Esophagus squamous epithelium (tissue), 5 donors: ENCODE measurements at regions not wholly inside any gene's neighbourhood (a gene's known extent, or its start where the extent isn't known, plus 50 kb on each side); places are given as distances from the start of the nearest gene placed in this dataset.

Experiments
- DNase-seq: peaks from one replicate; lab custom pipeline; 2025; lab: John Stamatoyannopoulos, UW
- H3K27ac ChIP-seq, 4 donors: fragments of 200-600 bp; sonication (generic); one replicate each; pipeline ENCODE4 v1.5.1; 2016 to 2019; ENCODE audit warnings: mild to moderate bottlenecking in 1 of 4
- H3K27me3 ChIP-seq, 4 donors: fragments of 200-600 bp; sonication (generic); 1 replicate in 3 of 4; 2 replicates in 1 of 4; pipeline versions ENCODE4 v1.5.1 to v1.6.0; 2017 to 2021; ENCODE audit warnings: antibody characterized with exemption in 1 of 4
- H3K36me3 ChIP-seq, 3 donors: fragments of 200-600 bp; sonication (generic); one replicate each; pipeline ENCODE4 v1.5.1; 2016 to 2019
- H3K4me1 ChIP-seq, 3 donors: fragments of 200-600 bp; sonication (generic); one replicate each; pipeline ENCODE4 v1.5.1; 2017 to 2019
- H3K4me3 ChIP-seq, 4 donors: fragments of 200-600 bp; sonication (generic); 1 replicate in 3 of 4; 2 replicates in 1 of 4; pipeline ENCODE4 v1.5.1; 2016 to 2019; ENCODE audit warnings: mild to moderate bottlenecking in 2 of 4, moderate library complexity in 1 of 4
- H3K9me3 ChIP-seq, 3 donors: fragments of 200-600 bp; sonication (generic); one replicate each; pipeline ENCODE4 v1.5.1; 2016 to 2019
- CTCF ChIP-seq, 6 experiments: fragments of 450-650 bp in 4 of 6; fragments of 200-600 bp in 2 of 6; sonication (generic) in 2 of 6; IDR thresholded peaks; one replicate each; pipeline ENCODE4 v1.5.1; 2016 to 2019; ENCODE audit warnings: antibody characterized with exemption in 6 of 6, mild to moderate bottlenecking in 4 of 6, moderate library complexity in 4 of 6
- POLR2A ChIP-seq, 4 donors: fragments of 450-650 bp; IDR thresholded peaks; one replicate each; pipeline ENCODE4 v1.6.1; 2017; ENCODE audit warnings: antibody characterized with exemption in 4 of 4, mild to moderate bottlenecking in 4 of 4, moderate library complexity in 3 of 4
- WGBS, 2 donors: methylation state at CpG; one replicate each; pipeline ENCODE4 v1.1.5; 2018; 5-methylcytosine and 5-hydroxymethylcytosine counted together
- intact Hi-C: fragments of 100-400 bp; cut with DNase I; formaldehyde crosslinking; loops from one replicate; pipeline ENCODE4 v1.15.0; 2022
- donor health status: DM: yes; HTN: yes; CAD: no.

GRCh38 chr18:6636091-6636490 is 93.4 kb upstream of the ARHGAP28 start:
- H3K27me3 ChIP-seq: no peaks in the 10 kb centered on the region
- TF ChIP-seq POLR2A (IDR thresholded peaks at IDR 0.05) (no peak), CTCF (IDR thresholded peaks at IDR 0.05) (no peak)
- DNase-seq: no peak
- H3K27ac ChIP-seq: no peak overlapping the region
- WGBS, 2 donors: 58 to 60% methylated on average over 1 of the region's 1 CpG
- intact Hi-C loops: no loop called here
- H3K4me3 ChIP-seq: no peak overlapping the region
- no peaks in the 10 kb centered on the region for H3K4me1 ChIP-seq
- no peaks in the 10 kb centered on the region for H3K9me3 ChIP-seq
- H3K36me3 ChIP-seq: no peaks in the 10 kb centered on the region

- Histone ChIP-seq H3K4me3 (no peak overlapping the region), H3K27ac (no peak overlapping the region), H3K4me1 (no peaks in the 10 kb centered on the region), H3K36me3 (no peaks in the 10 kb centered on the region), H3K9me3 (no peaks in the 10 kb centered on the region), H3K27me3 (no peaks in the 10 kb centered on the region)
- no peak for DNase-seq
- intact Hi-C loops: no loop called here
- no peak for TF ChIP-seq POLR2A (IDR thresholded peaks at IDR 0.05)
- TF ChIP-seq CTCF (IDR thresholded peaks at IDR 0.05): no peak
- 53 to 65% methylated on average over 5 of the region's 5 CpGs for WGBS, 2 donors
These were observed 91.1 kb upstream of the ARHGAP28 start for GRCh38 chr18:6638447-6638846.

- no peak overlapping the region for H3K27ac ChIP-seq
- TF ChIP-seq CTCF (IDR thresholded peaks at IDR 0.05) (no peak), POLR2A (IDR thresholded peaks at IDR 0.05) (no peak)
These were observed 90.2 kb upstream of the ARHGAP28 start for GRCh38 chr18:6639305-6639704.

GRCh38 chr18:6644836-6645627 is 84.5 kb upstream of the ARHGAP28 start:
- Histone ChIP-seq H3K4me1 (peaks cover 0 to 5% (median 0%) of the 10 kb centered on the region in 3 donors), H3K9me3 (no peaks in the 10 kb centered on the region), H3K4me3 (no peak overlapping the region), H3K27ac (no peak overlapping the region), H3K36me3 (no peaks in the 10 kb centered on the region), H3K27me3 (no peaks in the 10 kb centered on the region)
- TF ChIP-seq POLR2A (IDR thresholded peaks at IDR 0.05): no peak
- no peak for TF ChIP-seq CTCF (IDR thresholded peaks at IDR 0.05)
- 44 to 53% methylated on average over 10 of the region's 10 CpGs for WGBS, 2 donors
- intact Hi-C loops: no loop called here
- no peak for DNase-seq

More at GRCh38 chr18:6639305-6639704, 90.2 kb upstream of the ARHGAP28 start:
- DNase-seq: no peak
- H3K4me3 ChIP-seq: no peak overlapping the region
- 84 to 85% methylated on average over 4 of the region's 4 CpGs for WGBS, 2 donors
- H3K9me3 ChIP-seq: no peaks in the 10 kb centered on the region
- intact Hi-C loops: no loop called here
- no peaks in the 10 kb centered on the region for H3K36me3 ChIP-seq
- H3K4me1 ChIP-seq: no peaks in the 10 kb centered on the region
- H3K27me3 ChIP-seq: no peaks in the 10 kb centered on the region

GRCh38 chr18:6646801-6647200 is 82.7 kb upstream of the ARHGAP28 start:
- intact Hi-C loops: no loop called here
- H3K9me3 ChIP-seq: no peaks in the 10 kb centered on the region
- H3K27ac ChIP-seq: no peak overlapping the region
- H3K27me3 ChIP-seq: no peaks in the 10 kb centered on the region
- WGBS, 2 donors: 50 to 57% methylated on average over 5 of the region's 5 CpGs
- H3K36me3 ChIP-seq: no peaks in the 10 kb centered on the region
- no peak for TF ChIP-seq POLR2A (IDR thresholded peaks at IDR 0.05)
- TF ChIP-seq CTCF (IDR thresholded peaks at IDR 0.05): no peak
- peaks cover 3 to 23% (median 4%) of the 10 kb centered on the region in 3 donors for H3K4me1 ChIP-seq
- no peak for DNase-seq
- H3K4me3 ChIP-seq: no peak overlapping the region
